Body of pancreas (tissue), 4 donors: ENCODE measurements at regions not wholly inside any gene's neighbourhood (a gene's known extent, or its start where the extent isn't known, plus 50 kb on each side); places are given as distances from the start of the nearest gene placed in this dataset.

Source experiments
- POLR2A ChIP-seq, 3 donors: fragments of 450-650 bp; IDR thresholded peaks; one replicate each; pipeline ENCODE4 v1.6.1; 2016; ENCODE audit warnings: antibody characterized with exemption in 3 of 3, mild to moderate bottlenecking in 2 of 3
- TF ChIP-seq, protein P1 (sequence below), 7 experiments: fragments of 450-650 bp in 4 of 7; fragments of 200-600 bp in 3 of 7; sonication (generic) in 3 of 7; IDR thresholded peaks; one replicate each; pipeline ENCODE4 v1.5.1; 2016 to 2019; ENCODE audit warnings: antibody characterized with exemption in 7 of 7

DNA sequence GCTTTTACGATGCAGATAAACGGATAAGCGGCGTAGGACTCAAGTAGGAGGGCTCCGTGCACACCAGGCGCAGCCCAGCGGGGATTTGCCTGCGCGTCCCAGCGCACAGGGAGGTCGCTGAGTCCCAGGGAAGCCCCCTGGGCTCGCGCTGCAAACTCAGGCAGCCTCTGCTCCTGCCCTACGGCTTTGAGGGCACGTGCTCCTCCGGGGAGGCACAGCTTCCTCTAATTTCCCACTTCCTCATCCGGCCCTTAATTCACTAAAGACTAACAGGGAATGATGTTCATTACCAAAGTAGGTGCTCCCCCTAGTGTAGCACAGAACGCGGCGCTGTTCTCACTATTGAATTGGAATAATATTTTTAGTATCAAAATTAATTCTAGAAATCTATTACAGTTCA, 825.4 kb downstream of the KCNJ18 start:
- TF ChIP-seq, protein P1, sequence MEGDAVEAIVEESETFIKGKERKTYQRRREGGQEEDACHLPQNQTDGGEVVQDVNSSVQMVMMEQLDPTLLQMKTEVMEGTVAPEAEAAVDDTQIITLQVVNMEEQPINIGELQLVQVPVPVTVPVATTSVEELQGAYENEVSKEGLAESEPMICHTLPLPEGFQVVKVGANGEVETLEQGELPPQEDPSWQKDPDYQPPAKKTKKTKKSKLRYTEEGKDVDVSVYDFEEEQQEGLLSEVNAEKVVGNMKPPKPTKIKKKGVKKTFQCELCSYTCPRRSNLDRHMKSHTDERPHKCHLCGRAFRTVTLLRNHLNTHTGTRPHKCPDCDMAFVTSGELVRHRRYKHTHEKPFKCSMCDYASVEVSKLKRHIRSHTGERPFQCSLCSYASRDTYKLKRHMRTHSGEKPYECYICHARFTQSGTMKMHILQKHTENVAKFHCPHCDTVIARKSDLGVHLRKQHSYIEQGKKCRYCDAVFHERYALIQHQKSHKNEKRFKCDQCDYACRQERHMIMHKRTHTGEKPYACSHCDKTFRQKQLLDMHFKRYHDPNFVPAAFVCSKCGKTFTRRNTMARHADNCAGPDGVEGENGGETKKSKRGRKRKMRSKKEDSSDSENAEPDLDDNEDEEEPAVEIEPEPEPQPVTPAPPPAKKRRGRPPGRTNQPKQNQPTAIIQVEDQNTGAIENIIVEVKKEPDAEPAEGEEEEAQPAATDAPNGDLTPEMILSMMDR (IDR thresholded peaks at IDR 0.05) = no peak
- TF ChIP-seq POLR2A (IDR thresholded peaks at IDR 0.05) = no peak
